ENCODE measurements at regions not wholly inside any gene's neighbourhood (a gene's known extent, or its start where the extent isn't known, plus 50 kb on each side); places are given as distances from the start of the nearest gene placed in this dataset.

DNA sequence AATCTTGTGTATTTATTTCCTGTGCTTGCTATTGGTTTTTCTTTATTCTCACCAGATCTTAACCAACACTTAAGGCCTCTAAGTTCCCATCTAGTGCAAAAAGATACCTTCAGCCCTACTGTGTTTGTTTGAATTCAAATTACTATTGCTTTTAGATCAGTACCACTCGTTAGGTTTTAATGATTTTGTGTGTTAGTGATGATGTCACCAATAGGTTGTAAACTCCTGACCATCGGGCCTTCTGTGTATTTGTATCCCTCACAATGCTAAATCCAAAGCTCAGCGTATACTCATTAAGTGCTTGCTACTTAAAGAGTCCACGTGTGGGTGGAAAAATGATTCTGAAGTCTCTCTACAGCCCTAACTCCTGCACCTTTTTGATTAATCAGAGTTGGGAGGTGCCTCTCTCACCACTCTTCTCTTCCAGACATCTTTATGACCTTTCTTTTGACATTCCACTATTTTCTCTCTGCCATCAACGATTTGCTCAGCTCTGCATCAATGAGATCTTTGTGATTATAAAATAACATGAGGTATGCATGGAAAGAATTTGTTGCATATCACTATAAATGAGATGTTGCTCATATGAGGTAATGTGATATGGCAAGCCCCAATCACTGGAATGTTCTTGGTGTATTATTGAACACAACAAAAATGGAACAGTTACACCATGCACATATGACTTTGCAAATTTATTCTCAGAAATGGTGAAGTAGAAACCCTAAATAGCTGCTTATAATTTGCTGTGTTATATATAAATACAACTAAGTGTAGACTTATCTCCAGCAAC is 55.1 kb upstream of the LAMA2 start:
- DNase-seq, result no peak

DNA sequence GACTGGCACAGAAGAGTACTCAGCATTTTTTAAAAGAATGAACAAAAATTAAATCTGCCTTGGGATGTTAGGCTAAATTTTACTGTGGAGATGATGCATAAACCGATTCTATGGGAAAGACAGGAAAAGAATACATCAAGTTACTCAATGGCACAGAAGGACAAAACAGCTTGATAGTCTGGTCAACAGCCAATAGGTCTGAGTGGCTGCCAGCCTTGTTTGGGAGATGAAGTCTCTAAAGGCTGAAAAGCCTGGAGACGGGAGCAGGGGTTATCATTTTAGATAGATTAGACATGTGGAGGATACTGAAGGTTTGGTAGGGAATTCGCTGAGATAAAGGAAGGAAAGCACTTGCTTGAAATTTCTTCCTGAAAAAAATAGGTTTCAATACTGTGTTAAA is 56.3 kb upstream of the LAMA2 start:
- DNase-seq, result no peak

DNA sequence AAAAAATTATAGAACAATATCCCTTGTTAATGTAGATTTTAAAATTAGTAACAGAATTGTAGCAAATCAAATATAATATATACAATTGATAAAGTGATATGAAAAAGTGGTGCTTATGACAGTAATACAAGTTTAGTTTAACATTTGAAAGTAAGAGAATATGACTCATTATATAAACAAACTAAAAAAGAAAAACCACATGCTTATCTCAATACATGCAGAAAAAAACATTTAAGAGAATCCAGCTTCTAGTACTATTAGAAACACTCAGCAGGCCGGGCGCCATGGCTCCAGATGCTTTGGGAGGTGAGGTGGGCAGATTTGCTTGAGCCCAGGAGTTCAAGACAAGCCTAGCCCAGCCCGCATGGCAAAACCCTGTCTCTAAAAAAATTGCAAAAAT is 60.7 kb upstream of the LAMA2 start:
- DNase-seq, result no peak

DNA sequence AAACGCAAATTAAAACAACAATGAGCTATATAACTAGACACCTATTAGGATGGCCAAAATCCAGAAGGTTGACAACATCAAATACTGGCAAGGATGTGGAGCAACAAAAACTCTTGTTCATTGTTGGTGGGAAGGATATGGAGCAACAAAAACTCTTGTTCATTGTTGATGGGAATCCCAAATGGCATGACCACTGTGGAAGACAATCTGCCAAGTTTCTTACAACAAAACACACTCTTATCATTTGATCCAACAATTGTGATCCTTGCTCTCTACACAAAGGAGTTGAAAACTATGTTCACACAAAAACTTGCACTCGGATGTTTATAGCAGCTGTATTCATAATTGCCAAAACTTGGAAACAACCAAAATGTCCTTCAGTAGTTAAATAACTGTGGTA is 61.8 kb upstream of the LAMA2 start:
- DNase-seq, result no peak

DNA sequence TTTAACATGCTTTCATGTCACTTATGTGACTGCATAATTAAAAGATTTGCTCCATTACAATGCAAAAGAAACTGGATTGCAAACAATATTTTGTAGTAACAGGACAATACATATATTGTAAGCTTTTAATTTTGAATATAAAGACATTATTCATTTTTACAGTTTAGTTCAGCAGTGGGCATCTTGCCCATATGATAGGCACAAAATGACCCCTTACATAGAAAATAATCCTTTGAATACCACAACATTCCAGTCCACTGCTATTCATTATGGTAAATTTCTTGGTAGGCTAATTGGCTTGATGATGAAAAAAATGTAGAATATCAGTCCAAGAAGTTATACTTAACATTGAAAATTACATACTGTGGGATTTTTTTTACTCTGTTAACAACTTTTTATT is 74.1 kb upstream of the LAMA2 start:
- DNase-seq, result no peak

DNA sequence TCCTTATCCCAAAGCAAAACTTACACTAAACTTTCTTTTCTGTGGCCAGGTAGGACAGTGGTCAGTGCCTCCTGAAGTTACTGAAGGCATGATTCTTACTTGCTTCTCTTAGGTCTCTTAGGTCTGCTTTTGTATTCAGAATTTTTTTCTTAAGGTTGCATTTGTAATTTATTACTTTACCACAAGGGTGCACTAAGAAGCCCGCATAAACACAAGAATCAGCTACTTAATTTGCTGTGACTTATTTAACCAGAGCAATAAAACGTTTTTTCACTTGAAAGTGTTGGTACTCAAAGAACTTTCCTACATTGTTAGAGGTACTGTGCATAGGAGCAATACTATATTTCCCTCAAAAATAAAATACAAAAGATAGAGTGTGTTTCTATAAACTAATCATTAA is 75.4 kb upstream of the LAMA2 start:
- peak; percentile 1 for DNase-seq

DNA sequence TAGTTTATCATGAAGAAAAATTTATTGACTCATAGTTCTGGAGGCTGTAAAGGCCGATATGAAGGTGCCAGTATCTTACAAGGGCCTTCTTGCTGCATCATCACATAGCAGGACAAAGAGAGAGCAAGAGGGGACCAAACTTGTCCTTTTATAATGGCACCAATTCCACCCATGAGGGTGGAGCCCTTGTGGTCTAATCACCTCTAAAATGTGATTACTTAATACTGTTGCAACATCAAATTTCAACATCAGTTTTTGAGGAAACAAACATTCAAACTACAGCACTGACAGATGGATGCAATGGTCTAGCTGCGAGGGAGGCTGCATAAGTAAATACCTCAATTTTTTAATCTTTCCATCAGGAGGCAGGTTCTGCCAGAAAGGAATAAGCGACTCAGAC is 76.7 kb upstream of the LAMA2 start:
- DNase-seq, result no peak

DNA sequence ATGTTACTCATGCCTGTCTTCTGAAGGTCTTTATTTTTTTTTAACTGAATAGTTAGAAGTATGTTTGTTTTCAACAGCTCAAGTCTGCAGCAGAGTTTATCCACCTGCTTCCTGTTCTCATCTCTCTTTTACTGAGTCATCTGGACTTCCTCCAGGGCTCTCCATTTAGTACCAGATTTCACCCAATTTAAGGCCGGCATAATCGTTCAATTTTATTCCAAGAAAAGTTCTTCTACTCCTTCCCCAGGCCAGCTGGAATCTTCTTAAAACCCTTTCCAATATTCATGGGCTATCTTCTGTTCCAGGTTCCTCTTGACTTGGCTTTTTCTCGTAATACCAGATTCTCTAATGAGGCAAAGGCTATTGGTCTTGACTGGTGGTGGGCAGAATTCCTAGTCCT is 79.0 kb upstream of the LAMA2 start:
- DNase-seq, result no peak

DNA sequence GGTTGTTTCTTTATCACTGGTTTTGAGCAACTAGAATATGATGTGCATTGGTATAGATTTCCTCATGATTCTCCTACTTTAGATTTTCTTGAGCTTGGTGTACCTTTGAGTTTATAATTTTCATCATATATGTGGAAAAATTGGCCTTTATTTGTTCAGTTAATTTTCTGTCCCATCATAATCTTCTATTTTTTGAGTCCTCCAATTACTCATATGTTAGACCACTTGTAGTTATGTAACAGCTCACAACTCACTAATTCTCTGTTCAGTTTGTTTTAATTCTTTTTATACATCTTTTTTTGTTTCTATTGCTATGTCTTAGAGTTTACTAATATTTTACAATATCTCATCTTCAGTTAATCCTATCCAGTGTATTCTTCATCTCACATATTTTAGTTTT is 81.3 kb upstream of the LAMA2 start:
- no peak for DNase-seq

DNA sequence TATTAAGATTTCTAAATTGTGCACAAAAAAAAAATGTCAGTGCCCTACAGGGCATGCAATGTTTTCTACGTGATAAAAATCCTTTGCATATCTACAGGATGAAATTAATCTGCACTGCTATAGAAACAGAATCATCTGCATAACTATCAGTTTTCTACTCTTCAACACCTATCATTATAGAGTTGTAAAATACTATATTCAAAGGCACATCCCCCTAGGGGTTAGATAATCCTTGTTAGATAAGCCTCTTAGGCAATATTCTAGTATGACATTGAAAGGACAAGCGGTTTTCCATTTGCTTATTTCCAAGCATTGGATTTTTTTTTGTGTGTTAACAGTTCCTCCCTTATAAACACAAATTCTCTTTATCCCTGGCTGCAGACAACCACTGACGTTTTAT is 98.7 kb upstream of the LAMA2 start:
- no peak for DNase-seq

DNA sequence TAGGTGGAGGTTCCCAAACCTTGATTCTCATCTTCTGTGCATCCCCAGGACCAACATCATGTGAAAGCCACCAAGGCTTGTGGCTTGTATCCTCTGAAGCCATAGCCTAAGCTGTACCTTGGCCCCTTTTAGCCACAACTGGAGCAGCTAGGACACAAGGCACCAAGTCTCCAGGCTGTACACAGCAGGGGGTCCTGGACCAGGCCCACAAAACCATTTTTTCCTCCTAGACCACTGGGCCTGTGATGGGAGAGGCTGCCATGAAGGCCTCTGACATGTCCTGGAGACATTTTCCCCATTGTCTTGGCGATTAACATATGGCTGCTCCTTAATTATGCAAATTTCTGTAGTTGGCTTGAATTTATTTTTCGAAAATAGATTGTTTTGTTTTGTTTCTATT is 114.8 kb upstream of the LAMA2 start:
- DNase-seq, result no peak

DNA sequence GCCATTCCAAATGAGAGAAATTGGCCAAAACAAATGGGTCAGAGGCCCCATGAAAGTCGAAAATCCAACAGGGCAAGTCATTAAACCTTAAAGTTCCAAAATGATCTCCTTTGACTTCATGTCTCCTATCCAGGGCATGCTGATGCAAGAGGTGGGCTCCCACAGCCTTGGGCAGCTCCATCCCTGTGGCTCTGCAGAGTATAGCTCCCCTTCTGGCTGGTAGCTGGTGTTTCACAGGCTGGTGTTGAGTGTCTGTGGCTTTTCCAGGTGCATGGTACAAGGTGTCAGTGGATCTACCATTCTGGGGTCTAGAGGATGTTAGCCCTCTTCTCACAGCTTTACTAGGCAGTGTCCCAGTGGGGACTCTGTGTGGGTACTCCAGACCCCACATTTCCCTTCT is 115.2 kb upstream of the LAMA2 start:
- no peak for DNase-seq

DNA sequence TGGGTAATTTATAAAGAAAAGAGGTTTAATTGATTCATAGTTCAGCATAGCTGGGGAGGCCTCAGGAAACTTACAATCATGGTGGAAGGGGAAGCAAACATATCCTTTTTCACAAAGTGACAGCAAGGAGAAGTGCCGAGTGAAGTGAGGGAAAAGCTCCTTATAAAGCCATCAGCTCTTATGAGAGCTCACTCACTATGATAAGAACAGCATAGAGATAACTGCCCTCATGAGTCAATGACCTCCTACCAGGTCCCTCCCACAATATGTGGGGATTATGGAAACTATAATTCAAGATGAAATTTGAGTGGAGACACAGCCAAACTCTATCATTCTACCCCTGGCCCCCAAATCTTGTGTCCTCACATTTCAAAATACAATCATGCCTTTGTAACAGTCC is 115.8 kb upstream of the LAMA2 start:
- DNase-seq, result no peak

DNA sequence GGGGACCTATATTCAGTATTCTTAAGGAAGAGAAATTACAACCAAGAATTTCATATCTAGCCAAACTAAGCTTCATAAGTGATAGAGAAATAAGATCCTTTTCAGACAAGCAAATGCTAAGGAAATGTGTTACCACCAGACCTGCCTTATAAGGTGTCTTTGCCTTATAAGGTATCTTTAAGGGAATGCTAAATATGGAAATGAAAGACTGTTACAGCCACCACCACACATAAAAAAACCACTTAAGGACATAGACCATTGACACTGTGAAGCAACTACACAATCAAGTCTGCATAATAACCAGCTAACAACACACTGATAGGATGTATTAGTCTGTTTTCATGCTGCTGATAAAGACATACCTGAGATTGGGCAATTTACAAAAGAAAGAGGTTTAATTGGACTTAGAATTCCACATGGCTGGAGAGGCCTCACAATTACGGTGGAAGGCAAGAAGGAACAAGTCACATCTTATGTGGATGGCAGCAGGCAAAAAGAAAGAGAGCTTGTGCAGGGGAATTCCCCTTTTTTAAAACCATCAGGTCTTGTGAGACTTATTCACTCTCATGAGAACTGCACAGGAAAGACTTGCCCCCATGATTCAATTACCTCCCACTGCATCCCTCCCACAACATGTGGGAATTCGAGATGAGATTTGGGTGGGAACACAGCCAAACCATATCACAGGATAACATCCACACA is 119.2 kb upstream of the LAMA2 start:
- DNase-seq, result no peak

DNA sequence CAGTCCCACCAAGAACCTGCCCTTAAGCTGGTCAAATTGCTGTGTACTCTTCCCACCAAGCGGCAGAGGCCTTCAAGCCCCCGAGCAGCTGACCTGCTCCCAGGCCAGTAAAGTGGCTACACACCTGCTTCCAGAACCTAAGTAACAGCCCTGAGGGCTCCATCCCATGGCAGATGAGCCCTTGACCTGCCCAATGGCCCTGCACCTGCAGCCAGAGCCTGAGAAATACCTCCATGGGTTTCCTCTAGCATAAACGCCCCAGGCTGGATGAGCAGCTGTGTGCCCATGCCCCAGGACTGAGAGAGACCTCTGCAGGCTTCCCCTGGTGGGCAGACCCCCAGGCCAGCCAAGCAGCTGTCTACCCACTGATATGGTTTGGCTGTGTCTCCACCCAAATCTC is 123.0 kb upstream of the LAMA2 start:
- DNase-seq, result no peak

DNA sequence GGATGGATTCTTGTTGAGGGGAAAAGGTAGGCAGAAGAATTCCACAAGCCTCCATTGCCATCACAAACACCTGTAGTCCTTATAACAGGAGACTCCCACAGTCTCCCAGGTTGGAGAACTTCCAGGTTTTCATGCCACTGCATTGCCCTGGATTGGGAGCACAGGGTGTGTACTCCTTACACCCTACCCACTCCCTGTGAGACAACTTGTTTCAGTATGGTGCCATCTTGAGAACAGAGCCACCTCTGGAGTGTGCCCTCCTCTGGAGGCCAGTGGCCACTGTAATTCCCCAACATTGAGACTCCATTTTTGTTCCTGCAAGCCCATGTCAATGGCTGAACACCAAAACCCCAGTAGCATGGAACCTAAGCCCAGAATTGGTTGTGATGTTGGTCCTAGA is 123.5 kb upstream of the LAMA2 start:
- DNase-seq, result no peak

DNA sequence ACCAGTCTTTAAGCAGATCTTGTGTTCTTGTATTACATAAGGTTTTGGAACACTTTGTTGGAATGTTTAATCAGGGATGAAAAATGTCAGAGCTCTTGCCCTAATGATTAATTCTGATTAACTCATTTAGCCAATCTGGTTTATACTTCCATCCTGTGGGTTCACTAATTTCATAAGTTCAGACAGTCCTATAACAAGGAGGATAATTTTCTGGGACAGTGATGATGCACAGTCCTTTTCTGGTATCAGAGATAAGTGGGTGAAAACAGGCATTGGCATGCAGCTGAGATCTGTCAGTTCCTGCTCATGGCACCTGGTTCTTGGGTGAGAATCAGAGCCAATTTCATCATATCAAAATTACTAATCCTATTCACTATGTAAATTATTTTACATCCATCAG is 125.0 kb upstream of the LAMA2 start:
- no peak for DNase-seq

DNA sequence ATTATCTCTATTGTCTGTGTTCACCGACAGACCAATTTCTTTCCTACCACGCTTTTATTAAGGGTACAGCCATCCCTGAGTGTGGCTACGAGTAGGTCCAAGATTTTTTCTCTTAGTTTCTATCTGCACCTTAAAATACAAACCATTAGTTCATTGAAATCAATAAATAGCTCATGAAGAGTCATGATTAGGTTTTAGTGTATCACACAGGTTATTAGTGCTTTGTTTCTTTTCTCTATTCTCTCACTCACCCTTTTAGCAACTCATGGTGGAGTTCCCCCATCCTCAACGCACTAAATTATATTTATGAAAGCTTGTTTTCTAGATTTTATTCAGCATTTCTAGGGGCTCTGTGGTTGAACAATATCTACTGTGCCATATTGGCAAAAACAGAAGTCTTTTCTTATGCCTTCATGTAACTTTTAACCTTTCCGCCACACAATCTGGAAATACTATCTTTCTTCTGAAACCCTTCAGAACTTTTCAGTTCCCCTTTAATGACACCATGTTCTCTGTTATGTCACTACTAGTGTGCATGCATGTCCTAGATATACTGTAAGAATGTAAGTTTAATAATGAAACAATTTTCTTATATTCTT is 128.2 kb upstream of the LAMA2 start:
- DNase-seq, result no peak

DNA sequence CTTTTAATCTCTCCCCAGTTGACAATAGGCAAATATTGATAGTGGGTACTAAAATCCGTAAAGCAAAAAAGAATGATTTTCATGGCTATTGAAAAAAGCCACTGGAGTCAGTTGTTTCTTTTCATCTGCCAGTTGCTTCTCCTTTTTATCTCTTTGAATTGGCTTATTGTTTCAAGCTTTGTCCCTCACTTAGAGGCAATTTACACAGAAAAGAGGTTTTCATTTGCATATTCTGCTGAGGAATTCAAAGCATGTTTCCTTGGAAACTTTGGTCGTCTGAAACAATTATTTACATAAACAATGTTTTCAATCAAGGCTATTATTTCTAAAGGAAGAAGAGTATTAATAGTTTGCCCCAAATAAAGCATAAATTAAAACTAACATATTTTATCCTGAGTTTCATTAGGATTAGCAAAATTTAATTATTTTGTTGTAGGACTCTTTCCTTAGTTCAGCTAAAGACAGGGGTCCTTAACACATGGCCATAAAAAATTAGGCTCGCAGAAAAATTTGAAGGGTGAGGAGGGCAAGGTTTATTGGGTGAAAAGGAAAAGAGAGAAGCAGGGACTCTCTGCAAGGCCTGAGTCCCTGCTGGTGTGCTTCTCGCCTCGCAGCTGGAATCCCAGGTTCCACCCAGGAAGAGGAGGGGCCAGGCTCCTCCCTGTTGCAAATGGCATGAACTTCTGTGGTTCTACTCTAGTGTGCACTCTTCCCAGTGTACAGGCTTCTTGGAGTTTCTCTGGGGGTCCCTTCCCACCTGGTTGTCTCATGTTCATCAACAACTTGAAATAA is 138.8 kb upstream of the LAMA2 start:
- DNase-seq, result no peak

DNA sequence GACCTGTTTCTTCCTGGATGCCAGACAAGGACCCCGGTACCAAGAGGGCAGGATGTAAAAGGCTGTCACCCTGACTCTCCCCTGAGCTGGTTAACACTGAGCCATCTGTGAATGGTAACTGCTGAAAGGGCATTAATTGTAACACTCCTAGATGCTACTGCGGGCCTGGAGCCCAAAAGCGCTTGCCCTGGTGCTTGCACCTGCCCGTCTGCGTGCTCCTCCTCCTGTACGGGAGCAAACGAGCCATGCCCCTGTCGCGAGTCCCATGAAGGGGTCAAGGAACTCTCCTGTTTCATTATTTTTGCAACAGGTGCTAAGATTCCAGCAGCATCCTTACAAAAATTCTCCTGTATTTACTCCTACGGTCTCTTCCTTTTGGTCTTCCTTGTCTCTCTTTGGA is 140.0 kb upstream of the LAMA2 start:
- no peak for DNase-seq

DNA sequence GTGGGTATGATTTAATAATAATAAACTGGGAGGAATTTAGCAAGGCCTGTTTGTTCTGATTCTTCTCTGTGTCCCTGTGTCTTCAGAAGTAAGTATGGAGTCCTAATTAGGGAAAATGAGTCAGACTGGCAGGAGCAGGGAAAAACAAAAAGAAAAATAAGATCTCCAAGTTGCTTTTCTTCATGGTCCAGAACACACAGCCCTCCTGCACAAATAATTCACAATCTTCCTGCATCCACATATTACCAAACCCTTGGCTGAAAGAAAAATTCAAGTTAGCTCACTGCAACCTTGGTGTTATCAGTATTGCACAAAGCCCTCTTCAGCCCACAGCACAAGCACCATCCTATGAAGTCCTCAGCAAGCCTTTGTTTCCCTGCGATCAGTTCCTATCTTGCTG is 142.0 kb upstream of the LAMA2 start:
- DNase-seq, result no peak

DNA sequence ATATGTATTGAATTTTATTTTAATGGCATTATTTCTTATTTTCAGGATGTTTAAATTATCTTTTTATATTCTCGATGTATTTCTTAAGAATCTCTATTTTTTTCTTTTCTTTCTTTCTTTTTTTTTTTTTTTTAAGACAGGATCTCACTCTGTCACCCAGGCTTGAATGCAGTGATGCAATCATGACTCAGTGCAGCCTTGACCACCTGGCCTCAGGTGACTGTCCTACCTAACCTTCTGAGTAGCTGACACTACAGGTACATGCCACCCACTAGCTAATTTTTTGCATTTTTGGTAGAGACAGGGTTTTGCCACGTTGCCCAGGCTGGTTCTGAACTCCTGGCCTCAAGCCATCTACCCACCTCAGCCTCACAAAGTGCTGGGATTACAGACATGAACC is 143.8 kb upstream of the LAMA2 start:
- no peak for DNase-seq

DNA sequence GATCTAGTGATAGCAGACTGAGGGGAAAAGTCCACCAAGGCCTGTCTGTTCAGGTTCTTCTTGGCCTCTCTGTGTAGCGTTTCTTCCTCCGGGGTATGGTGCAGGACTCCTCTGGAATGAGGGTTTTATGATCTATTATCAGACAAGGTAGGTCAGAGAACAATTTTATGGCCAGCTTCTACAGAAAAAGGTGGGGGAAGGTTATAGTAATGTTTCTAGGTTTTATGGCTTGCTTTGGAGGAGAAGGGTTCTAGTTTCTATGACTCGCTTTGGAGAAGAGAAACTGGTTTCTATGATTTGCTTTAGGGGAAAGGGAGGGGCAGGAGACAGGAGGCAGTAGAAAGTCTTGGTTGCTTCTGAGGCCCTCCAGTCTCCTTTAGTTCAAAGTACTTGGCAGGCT is 144.8 kb upstream of the LAMA2 start:
- no peak for DNase-seq

DNA sequence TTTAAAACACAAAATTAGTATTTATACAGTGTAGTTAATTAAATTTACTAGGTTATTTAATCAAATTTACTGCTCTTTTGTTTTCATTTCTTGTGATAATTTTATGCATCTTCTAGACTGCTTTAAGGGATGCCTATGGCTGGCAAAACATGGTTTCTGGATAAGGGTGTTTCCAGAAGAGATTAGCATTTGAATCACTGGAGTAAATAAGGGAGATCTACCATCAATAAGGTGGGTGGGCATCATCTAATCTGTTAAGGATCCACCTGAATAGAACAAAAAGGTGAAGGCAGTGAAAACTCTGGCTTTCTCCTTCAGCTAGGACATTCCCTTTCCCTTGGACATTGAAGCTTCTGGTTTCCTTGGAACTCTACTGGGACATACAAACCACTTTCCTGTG is 146.2 kb upstream of the LAMA2 start:
- no peak for DNase-seq

All from CD4-positive, alpha-beta T cell treated with Interleukin-12 subunit alpha and Interleukin-12 subunit beta, for 1 hour (primary cell).